Prostate gland (tissue), 2 donors: ENCODE measurements at regions not wholly inside any gene's neighbourhood (a gene's known extent, or its start where the extent isn't known, plus 50 kb on each side); places are given as distances from the start of the nearest gene placed in this dataset.
"Not testable (repeated sequence)": the region's sequence is repeated elsewhere in the genome, so short reads cannot be mapped to it uniquely, and the experiment has no call there.

ENCODE experiments used
- DNase-seq: peaks from one replicate; pipeline ENCODE4 v3.0.0-alpha.2; 2019; ENCODE audit warnings: low spot score
- H3K27ac ChIP-seq, 2 donors: fragments of 200-600 bp; sonication (generic); 2 replicates each; pipeline ENCODE4 v1.5.1; 2017 to 2019
- H3K27me3 ChIP-seq: fragments of 200-600 bp; sonication (generic); replicated peaks from 2 replicates; pipeline ENCODE4 v1.5.1; 2019; ENCODE audit not compliant: insufficient read depth
- H3K36me3 ChIP-seq, 2 donors: fragments of 200-600 bp; sonication (generic); 1 replicate in 1 of 2; 2 replicates in 1 of 2; pipeline versions ENCODE4 v1.5.1 to v1.8.1; 2017 to 2019
- H3K4me1 ChIP-seq: fragments of 200-600 bp; sonication (generic); replicated peaks from 2 replicates; pipeline ENCODE4 v1.5.1; 2019
- H3K4me3 ChIP-seq, 2 donors: fragments of 200-600 bp; sonication (generic); 2 replicates each; pipeline ENCODE4 v1.5.1; 2017 to 2019
- H3K9me3 ChIP-seq: fragments of 200-600 bp; sonication (generic); 2 replicates; pipeline ENCODE4 v1.5.1; 2017
- POLR2A ChIP-seq: fragments of 450-650 bp; IDR thresholded peaks from one replicate; pipeline ENCODE4 v1.6.1; 2016; ENCODE audit warnings: antibody characterized with exemption, mild to moderate bottlenecking
- POLR2AphosphoS5 ChIP-seq: sonication (generic); formaldehyde crosslinking; IDR thresholded peaks from one replicate; pipeline ENCODE4 v1.6.1; 2017; ENCODE audit warnings: antibody characterized with exemption
- WGBS: methylation state at CpG from one replicate; pipeline ENCODE4 v1.1.5; 2018; 5-methylcytosine and 5-hydroxymethylcytosine counted together
- intact Hi-C: fragments of 100-400 bp; cut with DNase I; formaldehyde crosslinking; loops from one replicate; pipeline ENCODE4 v1.14.2; 2022
- TF ChIP-seq, protein P1 (sequence below), 4 experiments: fragments of 200-600 bp in 2 of 4; fragments of 450-650 bp in 2 of 4; sonication (generic) in 2 of 4; IDR thresholded peaks; 1 replicate in 3 of 4; 2 replicates in 1 of 4; pipeline ENCODE4 v1.5.1; 2016 to 2019; ENCODE audit warnings: antibody characterized with exemption in 4 of 4, mild to moderate bottlenecking in 2 of 4, moderate library complexity in 2 of 4

DNA sequence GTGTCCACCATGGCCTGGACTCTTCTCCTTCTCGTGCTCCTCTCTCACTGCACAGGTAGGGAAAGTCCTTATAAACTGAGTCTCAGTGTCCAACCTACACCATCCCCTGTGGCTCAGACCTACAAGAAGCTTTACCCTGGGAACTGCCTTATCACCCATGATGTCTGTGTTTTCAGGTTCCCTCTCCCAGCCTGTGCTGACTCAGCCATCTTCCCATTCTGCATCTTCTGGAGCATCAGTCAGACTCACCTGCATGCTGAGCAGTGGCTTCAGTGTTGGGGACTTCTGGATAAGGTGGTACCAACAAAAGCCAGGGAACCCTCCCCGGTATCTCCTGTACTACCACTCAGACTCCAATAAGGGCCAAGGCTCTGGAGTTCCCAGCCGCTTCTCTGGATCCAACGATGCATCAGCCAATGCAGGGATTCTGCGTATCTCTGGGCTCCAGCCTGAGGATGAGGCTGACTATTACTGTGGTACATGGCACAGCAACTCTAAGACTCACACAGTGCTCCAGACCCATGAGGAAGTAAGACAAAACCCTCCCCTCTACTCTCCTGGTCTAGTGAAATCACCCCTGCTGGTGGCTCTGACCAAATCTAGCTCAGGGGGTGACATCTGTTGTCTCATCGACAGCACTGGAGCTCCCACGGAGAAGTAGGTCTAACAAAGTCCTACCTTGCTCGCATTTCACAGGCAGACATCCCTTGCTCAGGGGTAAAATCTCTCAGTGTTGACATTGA lies 74.3 kb downstream of the VPREB1 start:
- WGBS: 91% methylated on average over 8 of the region's 8 CpGs
- no peaks in the 10 kb centered on the region for H3K36me3 ChIP-seq

GRCh38 chr22:22321743-22322611 lies 77.4 kb downstream of the VPREB1 start:
- H3K4me3 ChIP-seq, H3K36me3 ChIP-seq, H3K27ac ChIP-seq, H3K4me1 ChIP-seq, H3K27me3 ChIP-seq, H3K9me3 ChIP-seq, intact Hi-C loops: not testable (repeated sequence)
- 37% methylated on average over 10 of the region's 11 CpGs for WGBS
- TF ChIP-seq, protein P1, sequence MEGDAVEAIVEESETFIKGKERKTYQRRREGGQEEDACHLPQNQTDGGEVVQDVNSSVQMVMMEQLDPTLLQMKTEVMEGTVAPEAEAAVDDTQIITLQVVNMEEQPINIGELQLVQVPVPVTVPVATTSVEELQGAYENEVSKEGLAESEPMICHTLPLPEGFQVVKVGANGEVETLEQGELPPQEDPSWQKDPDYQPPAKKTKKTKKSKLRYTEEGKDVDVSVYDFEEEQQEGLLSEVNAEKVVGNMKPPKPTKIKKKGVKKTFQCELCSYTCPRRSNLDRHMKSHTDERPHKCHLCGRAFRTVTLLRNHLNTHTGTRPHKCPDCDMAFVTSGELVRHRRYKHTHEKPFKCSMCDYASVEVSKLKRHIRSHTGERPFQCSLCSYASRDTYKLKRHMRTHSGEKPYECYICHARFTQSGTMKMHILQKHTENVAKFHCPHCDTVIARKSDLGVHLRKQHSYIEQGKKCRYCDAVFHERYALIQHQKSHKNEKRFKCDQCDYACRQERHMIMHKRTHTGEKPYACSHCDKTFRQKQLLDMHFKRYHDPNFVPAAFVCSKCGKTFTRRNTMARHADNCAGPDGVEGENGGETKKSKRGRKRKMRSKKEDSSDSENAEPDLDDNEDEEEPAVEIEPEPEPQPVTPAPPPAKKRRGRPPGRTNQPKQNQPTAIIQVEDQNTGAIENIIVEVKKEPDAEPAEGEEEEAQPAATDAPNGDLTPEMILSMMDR (IDR thresholded peaks at IDR 0.05): peak; percentile 47 to 67 (median 58)
- peak; percentile 28 for DNase-seq

More for the DNA sequence above, 74.3 kb downstream of the VPREB1 start:
- intact Hi-C loops: no loop called here
- no peak overlapping the region for H3K4me3 ChIP-seq
- H3K27ac ChIP-seq: no peak overlapping the region
- TF ChIP-seq POLR2A: no peak
- no peak for TF ChIP-seq POLR2AphosphoS5
- TF ChIP-seq, protein P1 (IDR thresholded peaks at IDR 0.05): no peak
- no peak for DNase-seq
- no peaks in the 10 kb centered on the region for H3K27me3 ChIP-seq
- H3K4me1 ChIP-seq: no peaks in the 10 kb centered on the region
- H3K9me3 ChIP-seq: no peaks in the 10 kb centered on the region

DNA sequence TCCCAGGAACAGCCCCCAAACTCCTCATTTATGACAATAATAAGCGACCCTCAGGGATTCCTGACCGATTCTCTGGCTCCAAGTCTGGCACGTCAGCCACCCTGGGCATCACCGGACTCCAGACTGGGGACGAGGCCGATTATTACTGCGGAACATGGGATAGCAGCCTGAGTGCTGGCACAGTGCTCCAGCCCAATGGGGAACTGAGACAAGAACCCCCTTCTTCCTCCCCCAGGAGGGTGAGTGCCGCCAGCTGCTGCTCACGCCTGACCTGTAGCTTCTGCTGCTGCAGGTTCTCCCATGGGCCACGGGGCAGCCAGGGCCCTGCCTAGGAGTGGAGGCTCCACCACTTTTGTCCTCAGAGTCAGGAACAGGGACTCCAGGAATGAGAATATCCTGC lies 78.2 kb downstream of the VPREB1 start:
- Histone ChIP-seq H3K27me3 (no peaks in the 10 kb centered on the region), H3K36me3 (no peaks in the 10 kb centered on the region), H3K27ac (no peak overlapping the region), H3K9me3 (no peaks in the 10 kb centered on the region), H3K4me3 (no peak overlapping the region), H3K4me1 (no peaks in the 10 kb centered on the region)
- DNase-seq: no peak
- intact Hi-C loops: no loop called here
- 91% methylated on average over 10 of the region's 10 CpGs for WGBS
- TF ChIP-seq, protein P1 (IDR thresholded peaks at IDR 0.05): no peak
- TF ChIP-seq POLR2A: no peak

- Histone ChIP-seq H3K9me3 (no peaks in the 10 kb centered on the region), H3K4me1 (no peaks in the 10 kb centered on the region), H3K4me3 (no peak overlapping the region), H3K27ac (no peak overlapping the region), H3K36me3 (no peaks in the 10 kb centered on the region), H3K27me3 (peaks cover 3% of the 10 kb centered on the region)
- WGBS: 76% methylated on average over 2 of the region's 2 CpGs
- TF ChIP-seq, protein P1 (IDR thresholded peaks at IDR 0.05): no peak
- TF ChIP-seq POLR2AphosphoS5 (no peak), POLR2A (no peak)
- no peak for DNase-seq
- intact Hi-C loops: no loop called here
Measured at GRCh38 chr22:22327723-22328122, 83.1 kb downstream of the VPREB1 start.
